ENCODE measurements at regions not wholly inside any gene's neighbourhood (a gene's known extent, or its start where the extent isn't known, plus 50 kb on each side); places are given as distances from the start of the nearest gene placed in this dataset.
A peak's percentile ranks its signal among the peaks of the same experiment; 100 is the strongest.

DNA sequence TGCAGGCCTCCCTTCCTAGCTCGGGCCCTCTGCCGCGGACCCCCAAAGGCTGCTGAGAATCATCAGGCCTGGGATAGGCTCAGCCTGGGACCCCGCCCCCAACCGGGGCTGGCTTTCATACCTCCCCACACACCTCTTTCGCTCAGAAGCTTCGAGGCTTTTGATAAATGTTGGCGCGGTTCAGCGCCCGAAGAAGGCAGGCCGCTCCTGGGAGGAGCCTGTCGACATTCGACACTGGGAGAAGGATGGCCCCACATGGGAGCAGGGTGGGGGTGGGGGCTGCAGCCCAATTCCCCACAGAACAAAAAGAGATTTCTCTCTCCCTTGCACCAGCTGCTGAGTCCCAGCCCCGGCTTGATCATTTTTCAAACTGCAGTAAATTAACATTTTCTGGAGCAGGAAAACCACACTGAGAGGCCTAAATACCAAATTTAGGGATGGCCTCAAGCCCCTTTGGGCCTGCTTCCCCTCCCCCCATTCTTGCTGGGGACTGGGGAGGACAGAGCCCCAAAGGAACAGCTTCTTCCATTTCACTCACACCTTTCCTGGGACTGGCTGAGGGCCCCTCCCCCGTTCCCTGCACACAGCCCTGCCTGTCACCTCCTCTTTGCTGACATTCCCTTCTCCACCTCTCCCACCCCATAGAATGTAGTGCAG lies 112.9 kb upstream of the PJA1 start:
- DNase-seq (ENCODE audit: low read depth, low spot score): no peak

GRCh38 chrX:69277369-69277990 lies 112.2 kb upstream of the PJA1 start:
- DNase-seq (ENCODE audit: low read depth, low spot score): no peak

DNA sequence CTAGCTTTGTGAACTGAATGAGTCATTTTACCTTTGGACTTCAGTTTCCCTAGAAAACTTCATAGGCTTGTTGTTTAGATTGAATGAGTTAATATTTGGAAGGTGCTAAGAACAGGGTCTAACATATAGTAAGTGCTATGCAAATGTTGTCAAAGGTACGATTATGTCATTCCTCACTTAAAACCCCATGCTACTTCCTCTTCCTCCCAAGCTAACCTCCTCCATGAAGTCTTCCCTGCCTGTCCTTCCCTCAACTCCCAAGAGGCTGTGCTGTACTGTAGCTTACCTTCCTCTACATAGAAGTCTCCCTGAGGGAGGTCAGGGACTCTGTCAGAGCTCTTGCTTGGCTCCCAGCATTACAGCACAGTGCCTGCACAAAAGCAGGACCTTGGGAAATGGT lies 103.4 kb upstream of the PJA1 start:
- DNase-seq (ENCODE audit: low read depth, low spot score): no peak

DNA sequence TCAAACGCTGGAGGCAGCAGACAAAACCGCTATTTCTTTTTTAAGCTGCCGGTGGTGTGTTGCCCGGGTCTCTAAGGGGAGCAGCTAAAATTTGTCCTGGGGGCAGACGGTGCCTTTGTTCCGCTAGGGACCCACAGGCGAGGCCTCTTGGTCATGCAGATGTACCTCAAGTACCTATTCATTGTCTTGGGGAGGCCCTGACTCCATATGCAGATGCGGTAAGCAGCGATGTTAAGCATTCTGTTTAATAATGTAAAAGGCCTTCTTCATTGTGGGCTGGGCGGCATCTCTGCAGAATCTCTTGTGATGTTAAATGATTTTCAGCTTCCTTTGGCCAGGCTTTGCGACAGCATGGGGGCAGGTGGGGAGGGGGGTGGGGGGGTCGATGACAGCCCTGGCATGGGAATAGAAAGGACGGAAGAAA lies 98.9 kb upstream of the PJA1 start:
- DNase-seq (ENCODE audit: low read depth, low spot score): no peak

- DNase-seq (ENCODE audit: low read depth, low spot score): no peak
These were observed 98.1 kb upstream of the PJA1 start for GRCh38 chrX:69263251-69263820.

DNA sequence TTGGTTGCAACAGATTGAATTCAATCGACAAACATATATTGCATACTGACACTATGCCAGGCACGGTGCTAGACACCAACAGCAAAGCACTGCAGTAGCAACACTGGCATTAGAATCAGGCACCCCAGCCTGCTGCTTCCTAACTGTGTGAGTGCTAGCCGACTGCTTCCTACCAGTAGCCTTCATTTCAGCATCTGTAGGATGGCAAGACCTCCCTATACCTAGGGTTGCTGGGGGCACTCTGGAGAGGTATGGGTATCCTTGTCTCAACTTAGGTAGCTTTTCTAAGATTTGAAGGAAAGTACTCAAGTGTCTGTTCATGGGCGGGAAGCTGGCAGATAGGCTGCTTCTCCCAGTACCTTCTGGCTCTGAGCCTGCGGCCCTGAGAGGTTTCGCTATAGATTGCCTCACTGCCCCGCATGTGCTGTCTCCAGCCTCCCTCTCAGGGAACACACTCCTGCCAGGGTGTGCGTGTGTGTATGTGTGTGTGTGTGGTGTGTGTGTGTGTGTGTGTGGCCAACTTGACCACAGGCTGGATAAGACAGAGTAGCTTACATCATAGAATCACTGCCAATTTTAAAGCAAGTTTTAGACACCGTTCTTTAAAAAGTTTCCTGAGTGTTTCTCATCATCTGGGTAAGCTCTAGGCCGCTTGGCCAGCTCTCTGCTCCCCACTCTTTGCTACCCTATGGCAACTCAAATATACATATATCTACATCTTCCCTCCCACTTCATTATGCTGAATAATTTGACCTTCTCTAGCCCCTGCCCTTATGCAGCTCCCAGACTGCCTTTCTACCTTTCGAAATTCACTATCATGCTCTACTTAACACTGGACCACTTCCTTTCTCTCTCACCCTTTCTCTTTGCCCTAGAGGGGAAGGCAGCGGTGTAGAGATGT lies 97.0 kb upstream of the PJA1 start:
- DNase-seq (ENCODE audit: low read depth, low spot score): peak; percentile 50

DNA sequence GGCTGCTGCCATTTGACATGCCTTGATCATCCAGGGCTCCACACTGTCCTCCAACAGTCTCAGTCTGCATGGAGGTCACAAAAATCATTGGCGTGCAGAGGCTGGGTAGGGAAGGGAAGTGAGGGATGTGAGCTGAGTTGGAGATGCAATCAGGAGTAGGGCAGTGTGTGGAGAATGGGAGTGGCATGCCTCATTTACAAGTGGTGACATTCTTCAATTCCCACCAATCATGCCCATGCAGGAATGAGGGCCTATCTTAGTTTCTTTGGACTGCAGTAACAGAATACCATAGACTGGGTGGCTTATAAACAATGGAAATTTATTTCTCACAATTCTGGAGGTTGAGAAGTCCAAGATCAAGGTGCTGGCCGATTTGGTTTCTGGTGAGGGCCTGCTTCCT lies 94.9 kb upstream of the PJA1 start:
- DNase-seq (ENCODE audit: low read depth, low spot score): no peak

GRCh38 chrX:69258893-69259292 lies 93.6 kb upstream of the PJA1 start:
- DNase-seq (ENCODE audit: low read depth, low spot score): no peak

DNA sequence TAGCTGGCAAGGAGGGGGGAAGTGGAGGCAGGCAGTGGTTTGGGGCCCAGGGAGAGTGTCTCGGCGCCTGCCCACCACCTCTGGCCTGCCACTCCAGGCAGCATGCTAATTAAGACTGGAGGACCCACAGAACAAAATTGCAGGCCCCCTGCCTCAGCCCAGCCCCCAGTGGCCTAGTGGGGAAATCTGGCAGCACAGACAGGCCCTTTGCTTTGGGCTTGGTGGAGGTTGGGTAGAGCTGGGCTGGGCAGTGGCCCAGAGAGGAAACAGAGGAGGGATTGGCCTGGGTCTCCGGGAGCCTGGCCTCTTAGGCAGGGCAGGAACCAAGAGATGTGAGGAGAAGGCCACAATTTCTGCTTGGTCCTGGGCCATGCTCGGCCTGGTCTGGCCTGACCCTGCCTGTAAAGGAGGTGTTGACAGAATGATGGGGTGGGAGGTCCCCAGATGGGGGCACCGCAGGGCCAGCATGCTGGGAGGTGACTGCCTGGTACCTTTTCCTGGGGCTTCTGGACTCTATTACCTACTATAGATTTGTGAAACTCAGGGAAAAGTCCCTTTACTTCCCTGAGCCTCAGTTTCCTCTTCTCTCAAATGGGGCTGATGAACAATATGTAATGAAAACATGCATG lies 92.4 kb upstream of the PJA1 start:
- no peak for DNase-seq (ENCODE audit: low read depth, low spot score)

- DNase-seq (ENCODE audit: low read depth, low spot score): no peak
These were observed 91.0 kb upstream of the PJA1 start for GRCh38 chrX:69256291-69256565.

- no peak for DNase-seq (ENCODE audit: low read depth, low spot score)
These were observed 90.4 kb upstream of the PJA1 start for GRCh38 chrX:69255441-69256290.

- no peak for DNase-seq (ENCODE audit: low read depth, low spot score)
These were observed 88.6 kb upstream of the PJA1 start for GRCh38 chrX:69253821-69254220.

DNA sequence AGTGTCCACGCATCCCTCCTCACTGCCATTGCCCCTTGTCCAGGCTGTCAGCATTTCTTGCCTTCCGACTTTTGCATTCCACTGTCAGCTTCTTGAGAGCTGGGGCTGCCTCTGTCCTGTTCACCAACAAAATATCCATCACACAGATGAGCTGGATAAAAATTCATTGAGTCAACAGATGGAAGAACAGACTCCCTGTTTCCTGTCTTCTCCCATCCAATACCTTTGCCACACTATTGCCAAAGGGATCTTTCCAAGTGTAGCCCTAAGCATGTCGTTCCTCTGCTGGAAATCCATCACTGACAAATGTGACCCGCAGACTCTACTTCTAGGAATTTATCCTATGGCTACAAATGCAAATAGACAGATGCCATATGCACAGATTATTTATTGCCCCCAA lies 78.0 kb upstream of the PJA1 start:
- no peak for DNase-seq (ENCODE audit: low read depth, low spot score)

DNA sequence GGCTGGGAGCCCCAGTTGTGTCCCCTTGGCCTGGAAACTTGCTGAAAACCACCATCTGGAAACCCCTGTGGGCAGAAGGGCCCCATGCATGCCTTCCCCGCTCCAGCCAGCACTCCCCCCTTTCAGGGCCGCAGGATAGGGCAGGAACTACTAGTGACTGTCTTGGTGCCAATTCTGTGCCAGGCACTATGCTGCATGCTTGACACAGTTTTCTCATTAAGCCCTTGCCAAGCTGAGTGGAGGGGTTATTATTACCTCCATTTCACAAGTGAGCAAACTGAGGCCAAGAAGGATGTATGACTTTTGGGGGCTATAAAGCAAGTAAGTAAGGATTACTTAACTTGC lies 73.6 kb upstream of the PJA1 start:
- no peak for DNase-seq (ENCODE audit: low read depth, low spot score)

- no peak for DNase-seq (ENCODE audit: low read depth, low spot score)
These were observed 73.0 kb upstream of the PJA1 start for GRCh38 chrX:69238114-69238886.

DNA sequence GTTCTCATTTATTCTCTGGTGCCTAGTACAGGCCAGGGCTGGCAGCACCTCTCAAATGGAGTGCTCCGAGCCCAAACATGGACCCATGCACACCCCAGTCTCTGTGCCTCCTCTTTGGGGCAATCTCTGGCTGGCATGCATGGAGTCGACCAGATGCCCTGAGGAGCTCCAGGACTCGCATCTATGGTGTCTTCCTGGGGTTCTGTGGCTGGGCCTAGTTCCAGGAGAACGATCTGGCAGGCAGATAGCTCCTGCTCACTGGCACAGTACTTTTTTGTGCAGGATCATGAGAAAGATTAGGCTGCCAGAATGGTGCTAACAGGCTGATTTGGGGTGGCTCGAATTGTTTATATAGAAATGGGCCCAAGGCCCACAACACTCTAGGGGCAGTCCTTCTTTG lies 72.0 kb upstream of the PJA1 start:
- DNase-seq (ENCODE audit: low read depth, low spot score): no peak

GRCh38 chrX:69236641-69237040 lies 71.4 kb upstream of the PJA1 start:
- no peak for DNase-seq (ENCODE audit: low read depth, low spot score)

DNA sequence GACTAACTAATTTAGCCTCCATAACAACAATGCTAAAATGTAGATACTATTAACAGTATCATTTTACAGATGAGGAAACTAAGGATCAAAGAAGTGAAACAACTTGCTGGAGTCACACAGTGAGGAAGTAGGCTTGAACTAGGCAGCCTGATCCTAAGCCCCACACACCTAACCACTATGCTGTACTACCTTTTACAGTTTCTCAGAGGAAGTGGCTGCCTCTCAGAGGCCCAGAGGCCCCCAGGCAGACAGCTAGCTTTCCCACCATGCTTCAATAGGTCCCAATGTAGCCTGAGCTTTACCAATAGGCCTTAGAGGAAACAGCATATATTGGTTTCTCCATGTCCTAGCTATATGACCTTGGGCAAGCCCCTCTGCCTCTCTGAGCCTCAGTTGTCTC lies 69.4 kb upstream of the PJA1 start:
- no peak for DNase-seq (ENCODE audit: low read depth, low spot score)

DNA sequence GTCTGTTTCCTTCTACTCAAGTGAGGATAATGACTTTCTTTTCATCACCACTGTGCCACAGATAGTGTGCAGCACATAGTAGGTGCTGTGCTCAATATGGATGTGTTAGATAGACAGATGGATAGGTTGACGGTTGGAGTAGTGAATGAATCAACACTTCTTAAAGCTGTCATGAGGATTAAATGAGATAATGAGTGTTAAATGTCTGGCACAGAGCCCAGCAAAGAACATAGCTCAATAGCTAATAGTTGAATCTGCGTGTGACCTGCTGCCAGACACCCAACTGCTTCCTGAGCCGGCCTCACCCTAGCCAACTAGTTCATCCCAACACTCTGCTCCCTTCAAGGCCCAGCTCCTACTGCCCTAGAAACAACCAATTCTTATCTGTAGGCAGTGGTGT lies 67.7 kb upstream of the PJA1 start:
- DNase-seq (ENCODE audit: low read depth, low spot score): no peak

DNA sequence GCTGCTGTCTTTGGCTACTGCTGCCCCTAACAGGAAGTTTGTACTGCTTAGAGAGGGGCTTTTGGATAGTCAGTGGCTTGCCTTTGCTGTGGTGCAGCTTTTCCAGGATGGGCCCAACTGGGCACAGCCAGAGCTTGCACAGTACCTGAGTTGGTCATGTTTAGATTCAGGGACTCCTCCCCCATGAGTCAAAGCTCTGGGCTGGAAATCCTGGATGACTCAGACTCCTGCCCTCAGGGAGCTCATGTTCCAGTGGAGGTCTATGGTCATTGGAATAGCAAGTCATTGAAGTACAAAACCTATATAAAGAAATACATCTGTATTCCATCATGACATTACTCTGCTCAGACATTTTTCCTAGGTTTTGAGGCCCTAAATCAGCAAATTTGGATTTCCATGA lies 66.7 kb upstream of the PJA1 start:
- no peak for DNase-seq (ENCODE audit: low read depth, low spot score)

DNA sequence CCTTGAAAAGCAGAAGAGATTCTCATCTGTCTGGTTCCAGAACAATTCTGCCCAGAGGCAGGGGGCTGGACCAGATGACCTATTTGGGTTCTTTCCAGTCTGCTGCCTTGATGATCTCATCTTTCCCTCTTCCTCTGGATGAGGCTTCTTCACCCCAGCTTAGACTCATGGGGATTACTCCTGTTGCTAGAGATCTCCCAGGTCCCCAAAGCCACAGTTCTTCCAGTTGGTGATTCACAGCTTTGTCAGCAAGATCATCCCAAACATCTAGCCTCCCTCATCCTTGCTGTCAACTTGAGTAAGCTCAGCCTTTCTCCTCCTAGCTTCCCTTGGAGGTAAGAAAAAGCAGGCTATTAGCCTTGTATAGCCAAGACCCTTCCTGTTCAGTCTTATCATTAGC lies 64.2 kb upstream of the PJA1 start:
- DNase-seq (ENCODE audit: low read depth, low spot score): no peak
